Adipose tissue (tissue), 3 donors: ENCODE measurements at regions not wholly inside any gene's neighbourhood (a gene's known extent, or its start where the extent isn't known, plus 50 kb on each side); places are given as distances from the start of the nearest gene placed in this dataset.

Experiments
- H3K27ac ChIP-seq: one replicate; pipeline ENCODE4 v1.5.1; 2013; ENCODE audit warnings: low read depth, low read length
- WGBS, 3 donors: extraction: QIAGEN DNeasy Blood & Tissue Kit; methylation state at CpG; one replicate each; pipeline ENCODE4 v1.1.7; 2013; 5-methylcytosine and 5-hydroxymethylcytosine counted together
- donor health status: healthy with polysubstance abuse.
- donor health status: Bipolar disorder and iron deficiency.
- donor health status: healthy.

- WGBS, 3 donors, result 80 to 94% (median 91%) methylated on average over 3 of the region's 3 CpGs
- H3K27ac ChIP-seq, result no peak overlapping the region
Observed at GRCh38 chr2:217573571-217573970, 429.2 kb downstream of the TNS1 start.

- 70 to 85% (median 82%) methylated on average over 2 of the region's 2 CpGs for WGBS, 3 donors
- no peak overlapping the region for H3K27ac ChIP-seq
Observed at GRCh38 chr2:217570394-217570793, 432.4 kb downstream of the TNS1 start.

GRCh38 chr2:217568289-217568971, 434.4 kb downstream of the TNS1 start:
- H3K27ac ChIP-seq, result no peak overlapping the region
- WGBS, 3 donors, result 71 to 78% (median 75%) methylated on average over 3 of the region's 3 CpGs

- WGBS, 3 donors, result 72 to 83% (median 77%) methylated on average over 3 of the region's 3 CpGs
- H3K27ac ChIP-seq, result no peak overlapping the region
Observed at GRCh38 chr2:217563565-217563964, 439.2 kb downstream of the TNS1 start.

GRCh38 chr2:217562871-217563480, 439.8 kb downstream of the TNS1 start:
- 71 to 84% (median 78%) methylated on average over 4 of the region's 4 CpGs for WGBS, 3 donors
- no peak overlapping the region for H3K27ac ChIP-seq

- no peak overlapping the region for H3K27ac ChIP-seq
- WGBS, 3 donors, result 55 to 66% (median 66%) methylated on average over 2 of the region's 2 CpGs
Observed at GRCh38 chr2:217559084-217559483, 443.7 kb downstream of the TNS1 start.

- H3K27ac ChIP-seq, result no peak overlapping the region
- WGBS, 3 donors, result 49 to 52% (median 49%) methylated on average over 7 of the region's 7 CpGs
Observed at GRCh38 chr2:217555081-217555876, 447.5 kb downstream of the TNS1 start.

- WGBS, 3 donors, result 69 to 92% (median 75%) methylated on average over 2 of the region's 2 CpGs
Observed at GRCh38 chr2:217553679-217554078, 449.1 kb downstream of the TNS1 start.

GRCh38 chr2:217553202-217553601, 449.6 kb downstream of the TNS1 start:
- no peak overlapping the region for H3K27ac ChIP-seq
- WGBS, 3 donors, result 59 to 84% (median 76%) methylated on average over 4 of the region's 4 CpGs

More at GRCh38 chr2:217553679-217554078, 449.1 kb downstream of the TNS1 start:
- no peak overlapping the region for H3K27ac ChIP-seq

- H3K27ac ChIP-seq, result no peak overlapping the region
- WGBS, 3 donors, result 82 to 88% (median 88%) methylated on average over 4 of the region's 4 CpGs
Observed at GRCh38 chr2:217552081-217552480, 450.7 kb downstream of the TNS1 start.

GRCh38 chr2:217551252-217551899, 451.4 kb downstream of the TNS1 start:
- 66 to 82% (median 79%) methylated on average over 3 of the region's 3 CpGs for WGBS, 3 donors
- no peak overlapping the region for H3K27ac ChIP-seq

- H3K27ac ChIP-seq, result no peak overlapping the region
- 54 to 82% (median 74%) methylated on average over 2 of the region's 2 CpGs for WGBS, 3 donors
Observed at GRCh38 chr2:217539126-217539525, 463.7 kb downstream of the TNS1 start.

- 68 to 91% (median 83%) methylated on average over 2 of the region's 2 CpGs for WGBS, 3 donors
- no peak overlapping the region for H3K27ac ChIP-seq
Observed at GRCh38 chr2:217538719-217539118, 464.1 kb downstream of the TNS1 start.

GRCh38 chr2:217535957-217536708, 466.7 kb downstream of the TNS1 start:
- H3K27ac ChIP-seq, result no peak overlapping the region
- 30 to 41% (median 32%) methylated on average over 6 of the region's 6 CpGs for WGBS, 3 donors

- no peak overlapping the region for H3K27ac ChIP-seq
- WGBS, 3 donors, result 35 to 61% (median 51%) methylated on average over 2 of the region's 2 CpGs
Observed at GRCh38 chr2:217530392-217531090, 472.3 kb downstream of the TNS1 start.

- WGBS, 3 donors, result 78 to 86% (median 82%) methylated on average over 2 of the region's 2 CpGs
- H3K27ac ChIP-seq, result no peak overlapping the region
Observed at GRCh38 chr2:217529271-217529670, 473.5 kb downstream of the TNS1 start.

- WGBS, 3 donors, result 66 to 74% (median 71%) methylated on average over 4 of the region's 4 CpGs
- H3K27ac ChIP-seq, result no peak overlapping the region
Observed at GRCh38 chr2:217527590-217528202, 475.1 kb downstream of the TNS1 start.
